A673 (cell line): ENCODE measurements at regions not wholly inside any gene's neighbourhood (a gene's known extent, or its start where the extent isn't known, plus 50 kb on each side); places are given as distances from the start of the nearest gene placed in this dataset.

Experiments
- BruUV-seq: library from RNA; stranded (reverse); fragments of 400-500 nt; replicated peaks from 2 replicates; lab custom pipeline; 2021; lab: Mats Ljungman, UMichigan
- CTCF ChIA-PET: fragments of 300-600 bp; sonication (Branson Sonifier 250); formaldehyde crosslinking; loops from one replicate; lab custom pipeline; 2022; ENCODE audit warnings: antibody characterized with exemption; lab: Charles Lee
- POLR2A ChIA-PET: fragments of 300-600 bp; sonication (Branson Sonifier 250); formaldehyde crosslinking; loops from one replicate; lab custom pipeline; 2022; ENCODE audit warnings: antibody characterized with exemption; ENCODE audit not compliant: low non-redundant PET; lab: Charles Lee
- DNase-seq: peaks from one replicate; pipeline ENCODE4 v3.0.0-alpha.2; 2015; ENCODE audit warnings: low spot score
- H3K27ac ChIP-seq: fragments of 200-600 bp; sonication (generic); 2 replicates; pipeline ENCODE4 v1.5.1; 2016; ENCODE audit warnings: mixed run types, low read depth, mild to moderate bottlenecking, mixed read lengths, antibody characterized with exemption, low read length; ENCODE audit not compliant: poor library complexity, severe bottlenecking
- H3K27me3 ChIP-seq: fragments of 200-600 bp; sonication (generic); replicated peaks from 2 replicates; pipeline ENCODE4 v1.6.1; 2017; ENCODE audit warnings: mixed run types, low read depth, mild to moderate bottlenecking, mixed read lengths, antibody characterized with exemption, low read length; ENCODE audit not compliant: insufficient read depth, poor library complexity
- H3K36me3 ChIP-seq: fragments of 200-600 bp; sonication (generic); 2 replicates; pipeline ENCODE4 v1.6.1; 2016; ENCODE audit warnings: mixed run types, mild to moderate bottlenecking, mixed read lengths, antibody characterized with exemption, low read length; ENCODE audit not compliant: insufficient read depth, poor library complexity, severe bottlenecking
- H3K4me1 ChIP-seq: fragments of 200-600 bp; sonication (generic); 2 replicates; pipeline ENCODE4 v1.6.1; 2017; ENCODE audit warnings: mixed run types, mild to moderate bottlenecking, mixed read lengths, antibody characterized with exemption, low read length; ENCODE audit not compliant: insufficient read depth, poor library complexity, severe bottlenecking
- H3K4me3 ChIP-seq: fragments of 200-600 bp; sonication (generic); 2 replicates; pipeline ENCODE4 v1.5.1; 2016; ENCODE audit warnings: low read depth, mixed run types, mild to moderate bottlenecking, mixed read lengths, low read length; ENCODE audit not compliant: poor library complexity, severe bottlenecking
- H3K9me3 ChIP-seq: fragments of 200-600 bp; sonication (generic); 2 replicates; pipeline ENCODE4 v1.6.1; 2016; ENCODE audit warnings: mixed run types, low read depth, mild to moderate bottlenecking, mixed read lengths, antibody characterized with exemption, low read length; ENCODE audit not compliant: poor library complexity, severe bottlenecking
- CTCF ChIP-seq: fragments of 300-800, 200-600 bp; sonication (generic); conservative IDR thresholded peaks from 2 replicates; pipeline ENCODE4 v1.5.1; 2017; ENCODE audit warnings: low read depth, mild to moderate bottlenecking, antibody characterized with exemption, low read length, moderate library complexity, mixed read lengths
- EZH2 ChIP-seq: fragments of 200-600 bp; sonication (generic); IDR thresholded peaks from 2 replicates; pipeline ENCODE4 v1.6.1; 2017; ENCODE audit warnings: borderline replicate concordance, low read depth, mild to moderate bottlenecking, mixed read lengths, antibody characterized with exemption, low read length; ENCODE audit not compliant: poor library complexity, severe bottlenecking
- intact Hi-C: fragments of 100-400 bp; cut with micrococcal nuclease; formaldehyde crosslinking; loops from one replicate; pipeline ENCODE4 v1.10.0; 2022; ENCODE audit not compliant: unreplicated experiment

DNA sequence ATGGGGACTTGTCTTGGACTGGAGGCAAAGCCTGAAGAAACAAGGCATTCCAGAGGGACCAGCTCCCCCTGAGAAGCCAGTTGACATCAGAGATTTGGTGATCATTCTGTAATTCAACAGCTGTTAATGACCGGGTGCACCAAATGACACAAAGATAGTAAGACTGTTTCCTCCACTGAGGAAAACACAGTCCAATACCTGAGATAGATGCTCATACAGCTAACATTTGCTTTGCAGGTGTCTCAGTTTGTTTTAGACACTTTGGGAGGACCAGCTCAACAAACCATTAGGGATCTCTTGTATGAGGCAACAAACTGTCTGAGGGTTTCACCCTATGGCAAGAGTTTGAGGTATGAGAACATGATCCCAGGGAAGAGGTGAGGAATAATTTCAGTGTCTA is 237.2 kb upstream of the PLET1 start:
- POLR2A ChIA-PET = no interaction called here
- Histone ChIP-seq H3K4me3 (no peak overlapping the region), H3K36me3 (no peaks in the 10 kb centered on the region), H3K9me3 (no peaks in the 10 kb centered on the region), H3K27ac (no peak overlapping the region), H3K27me3 (no peaks in the 10 kb centered on the region), H3K4me1 (peaks cover 32% of the 10 kb centered on the region)
- intact Hi-C loops = loop anchor here (5.0 kb wide), 1 partner anchor 206 kb away; no protein-coding TSS in a partner anchor
- CTCF ChIA-PET = no interaction called here
- no TSS peak for BruUV-seq
- TF ChIP-seq CTCF (no peak), EZH2 (no peak)
- no peak for DNase-seq

- peak overlapping the region; percentile 79 for H3K27ac ChIP-seq
- H3K4me3 ChIP-seq = no peak overlapping the region
- no TSS peak for BruUV-seq
- no peaks in the 10 kb centered on the region for H3K36me3 ChIP-seq
- no peak for DNase-seq
- ChIA-PET CTCF (interaction anchor here (1.4 kb wide), 1 partner anchor 45 kb away, joined by 3 read pairs; no protein-coding TSS in a partner anchor), POLR2A (no interaction called here)
- no peaks in the 10 kb centered on the region for H3K9me3 ChIP-seq
- H3K27me3 ChIP-seq = no peaks in the 10 kb centered on the region
- peaks cover 32% of the 10 kb centered on the region for H3K4me1 ChIP-seq
- TF ChIP-seq EZH2 (no peak), CTCF (no peak)
- intact Hi-C loops = loop anchor here (5.0 kb wide), 1 partner anchor 206 kb away; no protein-coding TSS in a partner anchor
Observed at GRCh38 chr11:112498701-112499100, 238.0 kb upstream of the PLET1 start.

DNA sequence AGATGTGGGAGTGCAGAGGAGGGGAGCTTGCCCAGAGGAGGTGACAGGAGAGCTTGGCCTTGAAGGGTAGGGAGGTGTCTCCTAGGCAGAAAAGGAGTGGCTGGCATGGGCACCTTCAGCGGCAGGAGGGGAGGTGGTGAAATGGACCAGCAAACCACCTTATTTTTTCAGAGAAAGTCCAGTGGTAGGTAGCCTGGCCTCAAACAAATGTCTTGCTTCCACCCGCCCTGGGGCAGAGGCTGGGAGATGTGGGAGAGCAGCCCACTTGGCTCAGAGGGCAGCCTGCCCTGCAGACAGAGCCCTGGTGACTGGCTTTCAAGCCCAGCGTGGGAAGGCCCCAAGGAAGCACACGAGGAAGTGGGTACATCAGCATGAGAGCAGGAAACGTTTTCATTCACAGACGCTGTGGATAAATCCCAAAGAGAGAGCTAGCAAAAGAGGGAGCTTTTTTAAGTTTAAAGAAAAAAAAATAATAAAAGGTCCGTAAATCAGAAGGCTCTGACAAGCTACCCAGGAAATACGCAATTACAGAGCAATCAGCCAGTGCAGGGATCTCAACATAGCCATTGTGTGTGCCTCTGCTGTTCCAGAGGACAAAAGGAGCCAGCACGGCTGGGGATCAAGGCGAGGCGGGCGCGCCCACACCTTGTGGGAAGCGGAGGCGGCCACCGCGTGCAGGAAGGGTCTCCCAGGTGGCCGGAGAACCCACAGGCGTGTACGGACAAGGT is 238.7 kb upstream of the PLET1 start:
- no peaks in the 10 kb centered on the region for H3K27me3 ChIP-seq
- H3K9me3 ChIP-seq = no peaks in the 10 kb centered on the region
- peaks cover 32% of the 10 kb centered on the region for H3K4me1 ChIP-seq
- H3K4me3 ChIP-seq = no peak overlapping the region
- DNase-seq = peak; percentile 94
- BruUV-seq = no TSS peak
- POLR2A ChIA-PET = no interaction called here
- no peaks in the 10 kb centered on the region for H3K36me3 ChIP-seq
- H3K27ac ChIP-seq = peak overlapping the region; percentile 79
- no peak for TF ChIP-seq CTCF
- no peak for TF ChIP-seq EZH2
- intact Hi-C loops = loop anchor here (5.0 kb wide), 1 partner anchor 207 kb away; no protein-coding TSS in a partner anchor
- CTCF ChIA-PET = interaction anchor here (1.4 kb wide), 1 partner anchor 45 kb away, joined by 3 read pairs; no protein-coding TSS in a partner anchor
